Endothelial cell (in vitro differentiated cells): ENCODE measurements at regions not wholly inside any gene's neighbourhood (a gene's known extent, or its start where the extent isn't known, plus 50 kb on each side); places are given as distances from the start of the nearest gene placed in this dataset.

ENCODE experiments used
- DNase-seq: peaks from one replicate; pipeline ENCODE4 v3.0.0; 2021; ENCODE audit warnings: low spot score
- H3K27ac Mint-ChIP-seq: one replicate; pipeline ENCODE4 v1.8.0; 2021; ENCODE audit warnings: mixed read lengths, inconsistent platforms; ENCODE audit not compliant: unreplicated experiment
- H3K27me3 Mint-ChIP-seq: one replicate; pipeline ENCODE4 v1.8.0; 2021; ENCODE audit warnings: mild to moderate bottlenecking, moderate library complexity, mixed read lengths, inconsistent platforms; ENCODE audit not compliant: unreplicated experiment
- H3K36me3 Mint-ChIP-seq: one replicate; pipeline ENCODE4 v1.8.0; 2021; ENCODE audit warnings: mild to moderate bottlenecking, low read depth, mixed read lengths, inconsistent platforms; ENCODE audit not compliant: unreplicated experiment
- H3K4me1 Mint-ChIP-seq: one replicate; pipeline ENCODE4 v1.8.0; 2021; ENCODE audit warnings: mild to moderate bottlenecking, mixed read lengths, inconsistent platforms; ENCODE audit not compliant: unreplicated experiment
- H3K4me3 Mint-ChIP-seq: one replicate; pipeline ENCODE4 v1.8.0; 2021; ENCODE audit warnings: mild to moderate bottlenecking, mixed read lengths, inconsistent platforms; ENCODE audit not compliant: unreplicated experiment
- H3K9me3 Mint-ChIP-seq: one replicate; pipeline ENCODE4 v1.8.0; 2021; ENCODE audit warnings: mixed read lengths, inconsistent platforms; ENCODE audit not compliant: unreplicated experiment
- TF ChIP-seq, protein P1 (sequence below): fragments of 200-600 bp; sonication (generic); IDR thresholded peaks from one replicate; pipeline ENCODE4 v1.5.0; 2021; ENCODE audit warnings: antibody characterized with exemption; ENCODE audit not compliant: unreplicated experiment

GRCh38 chr13:76223999-76224398 is 587.9 kb downstream of the LMO7 start:
- no peak overlapping the region for H3K27ac Mint-ChIP-seq
- H3K4me1 Mint-ChIP-seq: peaks cover 16% of the 10 kb centered on the region
- no peak for DNase-seq
- no peaks in the 10 kb centered on the region for H3K27me3 Mint-ChIP-seq
- no peaks in the 10 kb centered on the region for H3K9me3 Mint-ChIP-seq
- TF ChIP-seq, protein P1, sequence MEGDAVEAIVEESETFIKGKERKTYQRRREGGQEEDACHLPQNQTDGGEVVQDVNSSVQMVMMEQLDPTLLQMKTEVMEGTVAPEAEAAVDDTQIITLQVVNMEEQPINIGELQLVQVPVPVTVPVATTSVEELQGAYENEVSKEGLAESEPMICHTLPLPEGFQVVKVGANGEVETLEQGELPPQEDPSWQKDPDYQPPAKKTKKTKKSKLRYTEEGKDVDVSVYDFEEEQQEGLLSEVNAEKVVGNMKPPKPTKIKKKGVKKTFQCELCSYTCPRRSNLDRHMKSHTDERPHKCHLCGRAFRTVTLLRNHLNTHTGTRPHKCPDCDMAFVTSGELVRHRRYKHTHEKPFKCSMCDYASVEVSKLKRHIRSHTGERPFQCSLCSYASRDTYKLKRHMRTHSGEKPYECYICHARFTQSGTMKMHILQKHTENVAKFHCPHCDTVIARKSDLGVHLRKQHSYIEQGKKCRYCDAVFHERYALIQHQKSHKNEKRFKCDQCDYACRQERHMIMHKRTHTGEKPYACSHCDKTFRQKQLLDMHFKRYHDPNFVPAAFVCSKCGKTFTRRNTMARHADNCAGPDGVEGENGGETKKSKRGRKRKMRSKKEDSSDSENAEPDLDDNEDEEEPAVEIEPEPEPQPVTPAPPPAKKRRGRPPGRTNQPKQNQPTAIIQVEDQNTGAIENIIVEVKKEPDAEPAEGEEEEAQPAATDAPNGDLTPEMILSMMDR: no peak
- no peak overlapping the region for H3K4me3 Mint-ChIP-seq
- H3K36me3 Mint-ChIP-seq: no peaks in the 10 kb centered on the region

DNA sequence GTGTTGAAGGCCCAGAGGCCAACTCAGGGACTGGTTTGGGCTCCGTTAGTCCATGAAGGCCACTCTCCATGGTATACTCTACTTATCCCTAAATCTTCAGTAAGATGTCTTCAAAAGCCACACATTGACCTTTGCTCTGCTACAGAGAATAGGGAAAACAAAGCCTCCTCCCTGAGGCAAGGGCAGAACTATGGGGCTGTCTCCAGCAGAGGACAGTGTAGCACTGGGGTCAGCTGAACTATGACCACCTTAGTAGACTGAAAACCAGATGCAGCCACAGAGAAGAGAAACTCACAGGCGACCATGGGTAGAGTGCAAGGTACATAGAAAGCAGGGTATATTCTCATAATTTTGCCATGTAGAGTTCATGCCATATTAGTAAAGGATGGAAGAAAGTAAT is 587.4 kb downstream of the LMO7 start:
- no peaks in the 10 kb centered on the region for H3K9me3 Mint-ChIP-seq
- no peak overlapping the region for H3K27ac Mint-ChIP-seq
- H3K4me3 Mint-ChIP-seq: no peak overlapping the region
- H3K4me1 Mint-ChIP-seq: peaks cover 16% of the 10 kb centered on the region
- DNase-seq: no peak
- TF ChIP-seq, protein P1: no peak
- no peaks in the 10 kb centered on the region for H3K27me3 Mint-ChIP-seq
- H3K36me3 Mint-ChIP-seq: no peaks in the 10 kb centered on the region

DNA sequence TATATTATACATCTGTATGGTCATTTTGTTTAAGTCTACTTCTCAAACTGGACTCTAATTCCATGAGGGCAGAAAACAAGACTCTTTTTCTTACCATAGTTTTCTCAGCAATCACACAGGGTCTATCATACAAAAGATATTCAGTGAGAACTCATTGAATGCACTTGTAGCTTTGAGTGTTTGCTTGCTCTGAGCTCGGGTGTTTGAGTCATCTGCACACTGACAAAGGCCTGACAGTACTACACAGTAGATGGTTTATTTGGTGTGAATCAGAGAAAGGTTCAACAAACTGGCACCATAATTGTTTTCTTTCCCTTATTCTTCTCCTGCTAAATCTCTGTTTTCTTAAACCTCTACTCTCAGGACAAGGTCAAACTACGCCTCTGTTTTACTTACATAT is 586.4 kb downstream of the LMO7 start:
- Mint-ChIP-seq H3K9me3 (no peaks in the 10 kb centered on the region), H3K27ac (no peak overlapping the region), H3K27me3 (no peaks in the 10 kb centered on the region), H3K4me3 (no peak overlapping the region), H3K36me3 (no peaks in the 10 kb centered on the region), H3K4me1 (peaks cover 11% of the 10 kb centered on the region)
- TF ChIP-seq, protein P1: no peak
- no peak for DNase-seq

DNA sequence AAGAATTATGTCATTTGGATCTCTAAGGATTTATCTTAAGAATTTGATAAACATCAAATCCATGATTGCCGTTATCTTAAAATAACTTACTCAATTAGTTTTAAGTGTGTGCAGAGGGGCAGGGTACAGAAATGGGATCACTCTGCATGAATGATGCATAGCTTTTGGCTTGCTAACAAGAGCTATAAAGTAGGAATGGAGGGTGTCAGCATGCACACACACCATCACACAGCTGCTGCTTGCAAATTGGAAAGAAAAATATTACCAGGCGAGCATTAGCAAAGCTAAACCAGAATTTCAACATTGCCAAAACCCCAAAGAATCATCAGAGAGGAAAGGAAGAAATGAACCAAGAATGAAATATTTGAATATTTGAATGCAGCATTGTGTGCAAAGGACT is 580.6 kb downstream of the LMO7 start:
- Mint-ChIP-seq H3K27ac (no peak overlapping the region), H3K27me3 (no peaks in the 10 kb centered on the region), H3K9me3 (no peaks in the 10 kb centered on the region), H3K4me3 (no peak overlapping the region), H3K4me1 (peaks cover 10% of the 10 kb centered on the region), H3K36me3 (no peaks in the 10 kb centered on the region)
- TF ChIP-seq, protein P1: no peak
- no peak for DNase-seq

GRCh38 chr13:76214001-76214400 is 577.9 kb downstream of the LMO7 start:
- no peaks in the 10 kb centered on the region for H3K36me3 Mint-ChIP-seq
- H3K9me3 Mint-ChIP-seq: no peaks in the 10 kb centered on the region
- DNase-seq: no peak
- no peak overlapping the region for H3K27ac Mint-ChIP-seq
- H3K4me3 Mint-ChIP-seq: no peak overlapping the region
- H3K4me1 Mint-ChIP-seq: peaks cover 10% of the 10 kb centered on the region
- TF ChIP-seq, protein P1: no peak
- H3K27me3 Mint-ChIP-seq: no peaks in the 10 kb centered on the region
